GM21576 (cell line): ENCODE measurements at regions not wholly inside any gene's neighbourhood (a gene's known extent, or its start where the extent isn't known, plus 50 kb on each side); places are given as distances from the start of the nearest gene placed in this dataset.

Source experiments
- ATAC-seq: cut with Tn5 transposase; IDR thresholded peaks from one replicate; pipeline ENCODE4 v1.9.1; 2021; ENCODE audit warnings: mild to moderate bottlenecking, moderate library complexity; ENCODE audit not compliant: unreplicated experiment

DNA sequence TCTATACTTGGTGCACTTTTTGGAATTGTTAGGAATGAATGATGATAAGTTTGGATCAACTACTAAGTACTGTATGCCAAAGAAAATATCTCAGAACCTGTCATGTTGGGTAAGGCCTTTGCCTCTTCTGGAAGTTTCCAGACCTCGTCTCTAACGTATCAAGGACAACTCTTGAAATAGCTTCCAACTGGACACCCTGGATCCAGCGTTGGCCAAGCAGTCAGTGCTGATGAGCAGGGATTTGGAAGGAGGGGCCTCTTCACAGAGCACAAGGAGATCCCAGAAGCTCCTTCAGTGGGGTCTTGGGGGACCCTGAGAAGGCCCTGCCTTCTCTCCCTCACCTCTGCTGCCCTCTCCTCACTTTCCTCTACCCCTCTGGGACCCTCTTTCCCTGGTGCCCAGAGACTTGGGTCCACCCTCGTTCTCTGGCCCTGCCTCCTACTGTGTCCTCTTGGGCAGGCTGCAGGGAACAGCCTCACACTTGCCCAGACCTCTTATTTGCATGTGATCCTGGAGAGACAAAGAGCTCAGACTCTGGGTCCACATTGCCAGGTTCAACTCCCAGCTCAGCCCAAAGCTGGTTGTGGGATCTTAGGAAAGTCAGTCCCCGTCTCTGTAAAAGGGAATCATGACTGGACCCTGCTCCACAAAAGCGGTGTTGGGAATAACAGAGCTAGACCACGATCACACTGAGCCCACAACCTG is 145.8 kb downstream of the COL6A3 start:
- ATAC-seq: no peak

DNA sequence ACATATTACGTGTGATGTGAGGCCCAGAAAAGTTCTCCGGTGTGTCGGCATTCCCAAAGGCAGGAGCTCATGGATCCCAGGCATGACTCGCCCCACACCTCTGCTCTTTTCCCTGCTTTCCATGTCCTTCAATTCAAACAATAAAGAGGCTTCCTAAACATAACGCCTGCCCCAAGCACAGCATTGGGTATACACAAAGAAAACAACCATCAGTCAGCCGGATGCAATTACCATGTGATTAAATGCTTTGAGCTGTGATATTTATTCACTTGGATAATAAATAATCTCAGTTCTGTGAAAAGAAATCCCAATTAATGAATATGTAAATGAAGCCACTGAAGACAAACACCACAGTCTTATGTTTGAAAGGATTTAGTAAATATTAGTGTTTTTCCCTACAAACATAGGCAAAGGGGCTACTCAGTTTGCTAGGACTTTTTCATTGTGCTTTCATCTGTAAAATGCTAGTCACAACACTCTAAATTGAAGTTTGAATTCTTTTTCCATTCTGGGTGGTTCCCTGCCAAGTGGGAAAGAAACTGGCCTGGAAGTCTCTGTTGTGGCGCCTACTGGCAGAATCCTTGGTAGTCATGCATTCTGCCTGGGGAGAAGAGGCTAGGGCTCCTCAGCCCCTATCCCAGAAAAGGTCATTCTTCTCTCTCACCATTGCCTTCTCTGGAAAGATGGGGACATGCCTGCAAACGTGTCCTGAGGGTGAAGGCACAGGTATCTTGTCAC is 144.7 kb downstream of the COL6A3 start:
- ATAC-seq: no peak

DNA sequence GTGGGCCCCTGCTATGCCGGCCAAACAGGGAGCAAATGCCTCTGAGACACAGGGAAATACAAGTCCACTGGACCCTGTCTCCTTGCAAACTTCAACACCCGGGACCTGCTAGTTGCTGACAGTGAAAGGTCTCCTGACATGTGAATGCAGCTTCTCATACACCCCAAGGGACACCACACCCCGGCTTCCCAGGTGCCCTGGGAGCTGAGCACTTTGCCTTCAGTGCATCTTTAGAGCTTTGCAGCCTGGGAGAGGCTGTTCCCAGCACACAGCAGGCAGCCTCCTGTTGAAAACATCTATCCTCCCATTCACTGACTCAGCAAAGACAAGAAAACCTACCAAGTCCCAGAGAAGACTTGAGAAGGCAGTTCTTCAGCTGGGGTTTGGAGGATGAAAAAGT is 143.4 kb downstream of the COL6A3 start:
- no peak for ATAC-seq

DNA sequence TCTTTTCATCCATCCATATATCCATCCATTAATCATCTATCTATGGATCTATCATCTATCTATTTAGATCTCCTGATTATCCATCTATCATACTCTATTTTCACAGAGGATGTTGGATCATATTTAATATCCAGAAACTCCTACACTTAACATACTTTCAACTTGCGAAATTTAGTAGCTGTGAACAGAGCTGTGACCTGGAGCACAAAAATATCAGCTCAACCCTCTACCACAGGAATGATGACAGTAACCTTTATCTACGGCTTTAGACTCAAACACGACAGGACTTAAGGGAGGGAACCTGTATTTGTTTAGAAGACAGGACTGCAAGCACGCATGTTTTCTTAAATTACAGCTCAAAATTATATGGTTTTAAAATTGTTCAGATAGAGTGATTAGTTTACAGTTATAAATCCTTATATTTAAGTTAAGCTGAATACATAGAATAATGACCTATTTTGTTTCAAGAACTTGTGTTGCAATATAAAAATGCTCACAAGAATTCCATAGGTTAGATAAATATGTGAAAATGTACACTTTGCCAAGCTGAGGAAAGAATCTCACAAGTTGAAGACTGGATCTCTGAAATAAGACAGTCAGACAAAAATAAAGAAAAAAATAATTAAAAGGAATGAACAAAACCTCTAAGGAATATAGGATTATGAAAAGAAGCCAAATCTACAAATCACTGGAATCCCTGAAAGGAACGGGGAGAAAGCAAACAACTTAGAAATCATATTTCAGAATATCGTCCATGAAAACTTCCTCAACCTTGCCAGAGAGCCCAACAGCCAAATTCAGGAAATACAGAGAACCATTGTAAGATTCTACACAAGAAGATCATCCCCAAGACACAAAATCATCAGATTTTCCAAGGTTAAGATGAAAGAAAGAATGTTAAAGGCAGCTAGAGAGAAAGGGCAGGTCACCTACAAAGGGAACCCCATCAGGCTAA is 142.0 kb downstream of the COL6A3 start:
- ATAC-seq: no peak
